ENCODE measurements at regions not wholly inside any gene's neighbourhood (a gene's known extent, or its start where the extent isn't known, plus 50 kb on each side); places are given as distances from the start of the nearest gene placed in this dataset.

DNA sequence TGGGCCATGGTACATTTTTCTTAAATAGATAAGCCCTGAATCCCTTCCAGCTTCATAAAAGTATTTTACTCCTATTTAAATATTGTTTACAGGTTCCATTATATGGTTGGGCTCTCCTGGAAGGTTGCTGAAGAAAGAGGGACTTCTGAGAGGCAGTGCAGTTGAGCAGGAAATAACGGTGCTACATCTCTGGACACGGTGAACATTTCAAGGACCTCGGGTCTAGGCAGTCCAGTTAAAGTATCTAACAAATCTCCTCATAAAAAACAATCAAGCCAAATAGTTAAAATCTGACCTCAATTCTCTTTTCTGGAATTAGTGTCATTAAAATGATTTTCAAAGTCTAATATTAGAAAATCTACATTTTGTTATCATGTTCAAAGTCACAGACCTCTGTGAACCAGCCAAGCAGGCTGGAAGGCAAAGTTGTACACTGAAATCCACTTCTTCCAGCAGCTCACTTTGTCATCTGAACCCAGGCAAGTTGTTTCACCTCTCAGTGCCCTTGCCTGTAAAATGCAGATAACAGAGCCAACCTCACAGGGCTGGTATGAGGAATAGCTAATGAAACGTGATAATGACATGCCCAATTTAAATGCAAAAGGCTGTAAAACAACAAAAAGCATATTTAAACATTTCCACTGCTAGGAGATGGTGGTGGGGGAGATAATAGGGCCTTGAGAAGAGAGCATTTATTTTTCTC lies 267.0 kb upstream of the KLF3 start:
- no peak for DNase-seq (ENCODE audit: low spot score)
- Mint-ChIP-seq H3K36me3 (ENCODE audit: low read depth, unreplicated experiment) (peaks cover 8% of the 10 kb centered on the region), H3K4me3 (ENCODE audit: unreplicated experiment) (no peak overlapping the region), H3K27ac (ENCODE audit: unreplicated experiment) (no peak overlapping the region), H3K9me3 (ENCODE audit: unreplicated experiment) (peaks cover 7% of the 10 kb centered on the region), H3K4me1 (ENCODE audit: unreplicated experiment) (no peaks in the 10 kb centered on the region), H3K27me3 (ENCODE audit: unreplicated experiment) (peaks cover 3% of the 10 kb centered on the region)
- no peak for TF ChIP-seq CTCF (IDR thresholded peaks at IDR 0.05; ENCODE audit: unreplicated experiment)

- no peak overlapping the region for H3K27ac Mint-ChIP-seq (ENCODE audit: unreplicated experiment)
- no peaks in the 10 kb centered on the region for H3K9me3 Mint-ChIP-seq (ENCODE audit: unreplicated experiment)
- no peak overlapping the region for H3K4me3 Mint-ChIP-seq (ENCODE audit: unreplicated experiment)
- peaks cover 3% of the 10 kb centered on the region for H3K36me3 Mint-ChIP-seq (ENCODE audit: low read depth, unreplicated experiment)
- peaks cover 1% of the 10 kb centered on the region for H3K27me3 Mint-ChIP-seq (ENCODE audit: unreplicated experiment)
- TF ChIP-seq CTCF (IDR thresholded peaks at IDR 0.05; ENCODE audit: unreplicated experiment): no peak
- DNase-seq (ENCODE audit: low spot score): no peak
- H3K4me1 Mint-ChIP-seq (ENCODE audit: unreplicated experiment): no peaks in the 10 kb centered on the region
Observed at GRCh38 chr4:38400946-38401345, 263.1 kb upstream of the KLF3 start.

GRCh38 chr4:38406243-38406642 lies 257.8 kb upstream of the KLF3 start:
- peaks cover 3% of the 10 kb centered on the region for H3K27me3 Mint-ChIP-seq (ENCODE audit: unreplicated experiment)
- no peak for DNase-seq (ENCODE audit: low spot score)
- no peaks in the 10 kb centered on the region for H3K36me3 Mint-ChIP-seq (ENCODE audit: low read depth, unreplicated experiment)
- no peak overlapping the region for H3K27ac Mint-ChIP-seq (ENCODE audit: unreplicated experiment)
- H3K9me3 Mint-ChIP-seq (ENCODE audit: unreplicated experiment): no peaks in the 10 kb centered on the region
- TF ChIP-seq CTCF (IDR thresholded peaks at IDR 0.05; ENCODE audit: unreplicated experiment): no peak
- peaks cover 5% of the 10 kb centered on the region for H3K4me1 Mint-ChIP-seq (ENCODE audit: unreplicated experiment)
- H3K4me3 Mint-ChIP-seq (ENCODE audit: unreplicated experiment): no peak overlapping the region

DNA sequence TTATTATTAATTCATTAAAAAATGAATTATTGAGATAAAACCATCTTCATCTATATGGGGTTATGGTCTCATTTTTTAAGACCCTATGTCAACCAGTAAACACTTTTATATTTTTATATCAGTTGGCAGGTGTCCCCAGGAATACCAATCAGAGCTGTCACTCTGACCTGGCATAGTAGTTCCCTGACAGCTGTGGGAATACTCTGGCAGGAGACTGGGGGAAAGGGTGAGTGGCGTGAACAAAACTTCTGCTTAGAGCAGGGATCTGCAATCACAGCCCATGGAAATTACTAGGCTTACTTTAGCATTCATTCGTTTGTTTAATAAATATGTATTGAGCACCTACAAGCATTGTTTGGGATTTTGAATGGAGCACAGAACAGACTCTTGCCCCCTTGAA lies 254.1 kb upstream of the KLF3 start:
- no peak for TF ChIP-seq CTCF (IDR thresholded peaks at IDR 0.05; ENCODE audit: unreplicated experiment)
- Mint-ChIP-seq H3K36me3 (ENCODE audit: low read depth, unreplicated experiment) (no peaks in the 10 kb centered on the region), H3K27me3 (ENCODE audit: unreplicated experiment) (peaks cover 3% of the 10 kb centered on the region), H3K9me3 (ENCODE audit: unreplicated experiment) (no peaks in the 10 kb centered on the region), H3K27ac (ENCODE audit: unreplicated experiment) (no peak overlapping the region), H3K4me3 (ENCODE audit: unreplicated experiment) (no peak overlapping the region), H3K4me1 (ENCODE audit: unreplicated experiment) (peaks cover 15% of the 10 kb centered on the region)
- DNase-seq (ENCODE audit: low spot score): no peak

DNA sequence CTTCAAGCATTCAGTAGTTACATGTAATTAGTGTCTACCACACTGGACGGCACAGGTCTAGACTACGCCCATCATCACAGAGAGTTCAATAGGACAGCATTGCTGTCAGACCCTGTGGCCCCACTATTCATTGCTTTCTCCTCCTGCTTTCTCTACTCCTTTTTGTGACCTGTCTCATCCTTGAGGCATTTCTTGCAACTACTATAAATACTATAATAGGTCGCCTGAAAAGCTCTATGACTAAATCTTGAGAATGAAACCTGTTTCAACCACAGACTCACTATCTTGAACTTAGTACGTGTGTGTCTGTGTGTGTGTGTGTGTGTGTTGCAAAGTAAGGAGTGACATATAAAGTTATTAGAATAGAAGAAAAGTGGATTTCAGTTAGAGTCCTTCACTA lies 252.9 kb upstream of the KLF3 start:
- no peak for DNase-seq (ENCODE audit: low spot score)
- peaks cover 3% of the 10 kb centered on the region for H3K27me3 Mint-ChIP-seq (ENCODE audit: unreplicated experiment)
- no peaks in the 10 kb centered on the region for H3K36me3 Mint-ChIP-seq (ENCODE audit: low read depth, unreplicated experiment)
- no peaks in the 10 kb centered on the region for H3K9me3 Mint-ChIP-seq (ENCODE audit: unreplicated experiment)
- H3K4me3 Mint-ChIP-seq (ENCODE audit: unreplicated experiment): no peak overlapping the region
- peaks cover 21% of the 10 kb centered on the region for H3K4me1 Mint-ChIP-seq (ENCODE audit: unreplicated experiment)
- no peak overlapping the region for H3K27ac Mint-ChIP-seq (ENCODE audit: unreplicated experiment)
- TF ChIP-seq CTCF (IDR thresholded peaks at IDR 0.05; ENCODE audit: unreplicated experiment): no peak
